NCI-H82 (cell line): ENCODE measurements at regions not wholly inside any gene's neighbourhood (a gene's known extent, or its start where the extent isn't known, plus 50 kb on each side); places are given as distances from the start of the nearest gene placed in this dataset.
A peak's percentile ranks its signal among the peaks of the same experiment; 100 is the strongest.

ENCODE experiments used
- DNase-seq: peaks from one replicate; lab custom pipeline; 2025; lab: John Stamatoyannopoulos, UW

DNA sequence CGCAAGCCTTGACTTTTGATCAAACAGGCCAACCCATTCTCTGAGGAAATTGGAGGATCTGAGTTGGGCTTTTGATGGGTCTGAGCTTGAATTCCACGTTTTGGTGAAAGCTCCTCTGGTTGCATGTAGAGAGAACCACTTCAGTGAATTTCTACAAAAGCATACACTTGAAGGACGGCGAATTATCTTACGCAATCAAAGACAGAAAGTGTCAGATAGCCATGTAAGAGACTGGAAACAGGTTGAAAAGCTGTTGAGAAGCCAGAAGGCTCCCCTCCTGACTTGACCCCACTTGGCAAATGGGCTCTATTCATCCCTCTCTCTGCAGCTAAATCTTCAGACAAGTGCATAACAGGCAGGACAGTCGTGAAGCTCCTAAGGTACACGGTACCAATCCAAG is 809.1 kb downstream of the BCL11B start:
- DNase-seq = no peak

DNA sequence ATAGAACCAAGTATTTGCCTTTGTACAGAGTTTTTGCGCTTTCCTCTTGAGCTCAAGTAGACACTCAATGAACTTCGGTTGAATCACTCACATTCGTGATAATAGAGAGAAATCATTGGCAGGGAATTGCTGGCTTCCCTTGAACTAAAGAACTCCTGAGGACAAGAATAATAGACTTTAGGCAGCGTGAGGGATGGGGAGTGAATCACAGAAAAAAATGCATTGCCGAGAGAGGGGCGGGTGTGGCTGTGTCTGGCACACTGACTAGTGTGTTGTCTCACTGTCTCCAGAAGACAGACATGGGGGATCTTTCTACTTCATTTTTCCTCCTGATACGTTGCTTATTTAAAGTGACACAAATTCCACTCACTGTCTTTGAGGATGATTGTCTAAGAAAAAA is 805.2 kb downstream of the BCL11B start:
- DNase-seq = no peak

DNA sequence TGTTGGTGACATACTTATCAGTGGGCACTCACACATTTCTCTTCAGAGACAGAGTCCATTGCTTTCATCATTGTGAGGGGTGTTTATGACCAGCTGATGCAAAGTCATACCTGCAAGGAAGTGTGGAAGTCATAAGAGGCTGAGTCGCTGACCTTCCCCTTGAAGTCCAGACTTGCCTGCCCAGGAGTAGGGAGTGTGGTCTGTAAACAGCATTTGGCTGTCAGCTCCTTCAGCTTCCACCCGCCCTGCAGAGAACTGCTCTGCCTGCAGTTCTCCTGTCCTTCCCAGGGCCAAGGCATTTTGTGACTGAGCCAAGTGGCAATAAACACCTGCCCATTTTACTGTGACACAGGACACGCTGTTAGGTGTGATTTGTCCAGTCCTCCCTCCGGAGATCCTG is 801.3 kb downstream of the BCL11B start:
- DNase-seq = no peak

DNA sequence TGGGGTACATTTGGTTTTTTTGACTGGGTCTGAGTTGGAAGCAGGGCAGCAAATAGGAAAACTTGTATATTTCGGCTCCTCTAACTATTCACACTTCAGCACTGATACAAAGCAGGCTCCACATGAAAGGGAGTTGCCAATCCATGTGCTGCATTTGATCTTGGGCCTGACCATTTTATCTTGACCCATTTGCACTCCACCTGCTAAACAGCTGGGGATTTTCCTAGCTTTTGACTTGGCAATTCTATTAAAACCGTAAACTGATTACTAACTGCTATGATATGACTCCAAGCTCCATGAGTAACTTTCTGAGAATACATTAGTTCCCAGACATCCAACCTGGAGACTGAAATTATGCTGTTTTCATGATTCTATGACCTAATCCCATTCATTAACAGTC is 797.1 kb downstream of the BCL11B start:
- DNase-seq = peak; percentile 7

DNA sequence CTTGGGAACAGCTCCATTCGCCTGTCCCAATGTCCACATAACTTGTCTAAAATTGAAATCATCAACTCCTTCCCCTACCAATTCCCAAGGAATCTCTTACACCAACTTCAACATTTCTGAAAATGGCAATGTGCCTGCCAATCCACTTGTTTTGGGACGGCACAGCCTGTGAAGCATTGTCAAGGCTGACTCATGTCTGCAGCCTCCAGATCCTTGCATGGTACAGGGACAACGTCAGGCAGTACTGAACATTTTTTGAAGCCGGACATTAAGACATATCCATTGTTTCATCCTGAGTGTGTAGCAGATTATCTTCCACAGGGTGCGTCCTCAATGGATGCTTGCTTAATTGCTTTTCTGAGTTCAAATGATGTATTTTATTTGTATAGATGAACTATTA is 794.1 kb downstream of the BCL11B start:
- no peak for DNase-seq

DNA sequence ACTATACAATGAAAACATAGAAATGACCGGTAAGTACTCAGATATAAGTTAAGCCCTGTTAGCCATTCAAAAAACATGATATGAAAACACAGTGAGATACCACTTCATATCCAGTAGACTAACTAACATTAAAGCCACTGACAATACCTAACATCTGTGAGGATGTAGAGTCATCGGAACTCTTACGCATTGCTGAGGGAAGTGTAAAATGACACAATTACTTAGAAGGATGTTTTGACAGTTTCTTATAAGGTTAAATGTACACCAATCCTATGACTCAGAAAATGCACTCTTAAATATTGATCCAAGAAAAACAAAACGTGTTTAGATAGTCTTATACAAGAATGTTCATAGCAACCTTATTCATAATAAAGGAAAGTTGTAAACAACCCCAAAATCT is 782.9 kb downstream of the BCL11B start:
- DNase-seq = no peak

DNA sequence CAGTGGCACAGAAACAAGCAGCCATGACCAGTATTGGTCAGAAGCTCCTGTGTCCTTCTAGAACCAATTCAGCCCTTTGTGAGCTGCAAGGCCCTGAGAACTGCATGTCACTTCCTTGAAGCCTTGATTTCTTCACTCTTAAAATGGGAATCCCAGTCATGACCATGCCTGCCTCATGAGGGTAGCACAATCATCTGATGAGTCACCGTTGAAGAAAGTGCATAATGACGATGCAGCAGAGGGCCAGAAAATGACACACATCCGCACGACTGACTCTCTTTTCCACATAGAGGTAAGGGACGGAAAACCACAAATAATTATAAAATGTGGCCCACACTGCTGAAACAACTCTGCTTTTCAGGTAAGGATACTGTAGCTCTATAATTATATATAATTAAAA is 777.4 kb downstream of the BCL11B start:
- DNase-seq = no peak

DNA sequence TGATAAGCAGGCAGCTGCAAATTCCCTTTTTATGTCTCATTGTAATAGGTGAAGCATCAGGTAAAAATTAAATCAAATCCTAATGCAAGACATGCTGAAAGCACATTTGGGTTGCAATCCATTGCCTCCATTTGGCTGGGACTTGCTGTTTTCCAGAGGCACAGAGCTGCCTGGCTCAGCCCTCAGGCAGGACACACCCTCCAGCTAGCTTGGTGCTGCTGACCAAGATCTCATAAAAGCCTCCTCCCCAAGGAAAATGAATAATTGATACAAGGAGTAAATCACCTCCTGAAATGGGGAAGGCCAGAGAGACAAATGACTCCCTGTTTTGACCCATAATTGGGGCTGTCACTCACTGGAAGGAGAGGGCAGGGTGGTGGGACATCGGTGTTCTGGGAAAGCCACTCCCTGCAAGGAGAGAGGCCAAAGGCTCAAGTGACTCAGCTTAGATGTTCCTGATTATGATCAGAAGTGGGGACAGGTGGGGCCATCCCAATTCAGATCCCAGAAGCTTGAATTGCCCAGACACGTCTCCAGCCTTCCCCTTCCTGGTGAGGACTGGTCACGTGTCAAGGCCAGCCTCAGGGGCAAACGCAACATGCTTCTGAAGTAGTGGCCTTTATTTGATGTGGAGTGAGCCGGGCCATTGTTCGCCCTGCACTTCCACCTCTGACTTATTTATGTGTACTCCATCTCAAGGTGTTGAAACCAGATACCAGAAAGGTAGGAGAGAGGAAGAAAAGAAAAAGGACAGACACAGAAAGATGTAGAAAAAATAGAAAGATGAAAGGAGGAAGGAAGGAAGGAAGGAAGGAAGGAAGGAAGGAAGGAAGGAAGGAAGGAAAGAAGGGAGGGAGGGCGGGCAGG is 773.7 kb downstream of the BCL11B start:
- DNase-seq = no peak

DNA sequence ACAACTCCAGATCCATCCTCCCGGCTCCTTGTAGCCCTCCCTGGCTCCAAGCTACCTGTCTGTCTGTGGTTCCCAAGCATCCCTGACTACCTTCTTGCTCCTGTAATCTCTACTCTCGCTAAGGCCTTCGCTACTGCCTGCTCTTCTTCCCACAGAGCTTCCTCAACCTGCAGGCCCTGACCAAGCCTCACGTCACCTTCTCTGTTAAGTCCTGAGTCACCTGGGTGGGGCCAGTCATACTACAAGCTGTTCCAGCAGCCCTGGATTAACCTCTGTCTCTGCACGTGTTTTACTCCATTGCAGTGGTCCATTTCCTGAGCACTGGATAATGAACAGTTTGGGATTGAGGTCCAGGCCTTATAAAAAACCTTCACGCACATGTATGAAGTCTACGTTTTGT is 770.7 kb downstream of the BCL11B start:
- DNase-seq = no peak

DNA sequence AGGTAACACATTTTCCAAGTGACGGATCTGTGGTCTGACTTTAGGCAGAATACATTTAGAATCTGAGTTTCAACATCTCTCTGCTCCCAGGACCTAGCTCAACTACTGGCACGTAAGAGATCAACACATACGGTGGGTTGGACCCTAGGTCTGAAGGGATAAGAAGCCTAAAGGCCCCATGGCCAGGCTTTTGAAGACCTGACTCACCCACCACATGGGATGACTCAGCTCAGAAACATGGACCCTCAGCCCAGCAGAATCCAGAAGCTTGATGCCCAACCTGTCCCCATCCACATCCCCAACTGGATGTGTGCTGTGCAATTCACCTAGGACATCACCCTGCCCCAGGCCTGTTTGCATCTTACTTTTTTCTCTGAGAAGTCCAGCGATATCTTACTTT is 770.2 kb downstream of the BCL11B start:
- DNase-seq = no peak

DNA sequence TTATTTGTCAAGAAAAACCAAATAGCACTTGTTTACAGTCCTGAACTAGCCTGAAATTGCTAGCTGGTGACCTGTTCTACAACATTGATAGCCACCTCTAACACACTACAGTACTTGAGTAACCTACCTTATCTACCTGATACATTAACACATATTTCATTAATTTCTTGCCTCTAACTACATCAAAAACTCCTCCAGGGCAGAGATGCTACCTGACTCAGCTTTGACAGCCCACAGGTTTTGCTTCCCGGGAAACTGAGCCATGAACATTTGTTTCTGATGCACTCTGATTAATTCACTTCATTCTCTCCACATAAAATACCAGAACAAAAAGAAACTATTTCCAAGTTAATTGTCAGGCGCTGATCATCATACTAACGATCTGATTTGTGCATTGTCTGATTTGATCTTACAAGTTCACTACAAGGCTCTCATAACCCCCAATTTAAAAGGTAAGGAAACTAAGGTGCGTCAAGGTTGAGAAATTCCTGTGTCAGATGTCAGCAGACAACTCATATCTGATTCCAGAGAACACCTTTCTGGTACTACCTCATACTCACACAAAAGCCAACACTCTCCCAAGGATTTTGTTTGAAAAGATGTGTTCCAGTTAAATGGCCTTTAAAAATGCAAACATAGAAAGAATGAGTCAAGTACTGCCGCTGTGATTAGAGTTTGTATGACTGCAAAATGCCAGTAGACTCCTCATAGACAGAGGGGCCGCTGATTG is 768.7 kb downstream of the BCL11B start:
- DNase-seq = no peak

DNA sequence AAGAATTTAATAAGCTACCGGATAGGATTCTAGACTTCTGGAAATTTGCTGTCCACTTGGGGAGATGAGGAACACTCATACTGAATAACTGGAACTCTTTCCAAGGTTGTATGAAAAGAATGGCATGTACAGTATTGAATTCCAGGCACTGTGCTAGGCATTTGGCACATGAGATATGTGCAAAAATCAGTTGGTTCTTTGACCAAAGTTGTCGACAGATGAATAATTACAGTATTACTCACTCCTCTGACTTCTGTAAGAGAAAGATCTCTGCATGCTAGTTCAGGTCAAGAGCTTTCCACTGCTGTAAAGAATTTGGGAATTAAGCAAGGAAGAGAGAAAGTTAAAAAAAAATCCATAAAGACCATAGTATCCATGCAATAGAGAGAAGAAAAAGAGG is 764.7 kb downstream of the BCL11B start:
- DNase-seq = no peak

DNA sequence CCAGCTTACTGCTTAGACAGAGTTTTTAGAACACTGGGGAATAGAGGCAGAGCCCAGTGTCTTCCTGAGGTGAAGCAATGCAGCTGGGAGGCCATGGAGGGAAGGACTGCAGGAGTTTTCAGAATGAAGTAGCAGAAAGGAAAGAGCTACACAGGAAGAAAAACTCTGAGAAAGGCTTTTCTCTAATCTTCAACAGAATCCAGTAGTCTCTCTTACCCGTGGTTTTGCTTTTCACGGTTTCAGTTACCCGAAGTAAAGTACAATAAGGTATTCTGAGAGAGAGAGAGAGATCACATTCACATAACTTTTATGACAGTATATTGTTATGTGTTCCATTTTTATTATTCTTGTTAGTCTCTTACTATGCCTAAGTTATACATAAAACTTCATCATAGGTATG is 761.6 kb downstream of the BCL11B start:
- no peak for DNase-seq

DNA sequence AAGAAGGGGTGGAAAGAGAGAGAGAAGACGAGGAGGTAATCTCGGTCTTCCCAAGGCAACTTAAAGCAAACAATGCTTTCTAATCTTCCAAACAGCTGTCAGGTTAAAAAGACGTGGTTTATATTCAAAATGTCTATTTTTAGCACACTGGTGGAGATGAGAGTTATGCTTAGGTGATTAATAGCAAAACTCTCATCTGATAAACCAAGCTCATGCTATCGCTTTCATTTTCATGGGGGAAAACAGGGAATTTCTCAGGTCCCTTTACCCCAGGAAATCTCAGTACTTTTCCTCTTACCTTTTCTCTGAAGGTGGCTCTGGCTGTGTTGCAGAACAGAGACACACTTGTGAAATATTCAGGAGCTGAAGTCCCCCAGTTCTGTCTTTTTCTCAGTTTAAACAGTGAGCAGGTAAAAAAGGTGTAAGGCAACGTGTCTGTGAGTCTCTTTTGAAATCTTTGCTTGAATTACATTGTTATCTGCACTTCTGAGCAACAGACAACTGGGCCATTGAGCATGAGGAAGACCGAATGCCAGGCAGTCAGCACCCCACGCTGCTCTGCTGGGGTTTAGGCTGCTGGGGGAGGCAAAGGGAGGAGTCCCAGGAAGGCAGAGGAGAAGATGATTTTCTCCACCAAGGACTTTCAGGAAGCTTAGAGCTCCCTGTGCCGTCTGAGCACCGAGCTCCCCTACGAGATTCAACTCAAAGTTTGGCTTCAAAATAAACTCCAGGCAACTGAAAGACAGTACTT is 759.3 kb downstream of the BCL11B start:
- DNase-seq = peak; percentile 18

DNA sequence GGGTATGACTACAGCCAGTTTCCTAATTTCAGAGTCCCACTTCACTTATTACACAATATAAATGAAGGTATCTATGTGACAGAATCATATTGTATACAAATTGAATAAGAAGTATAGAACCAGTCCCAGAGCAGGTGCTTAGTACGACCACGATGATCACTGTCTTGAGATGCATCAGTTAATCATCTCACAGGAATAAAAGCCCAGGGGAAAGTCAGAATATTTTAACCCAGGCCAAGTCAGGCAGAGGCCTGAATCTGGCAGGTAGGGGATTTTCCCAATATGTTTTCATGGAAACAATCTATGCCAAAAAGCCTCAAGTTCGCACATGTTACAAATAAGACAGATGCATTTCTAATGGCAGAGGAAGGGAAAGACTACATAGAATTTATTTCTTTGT is 758.4 kb downstream of the BCL11B start:
- DNase-seq = no peak

DNA sequence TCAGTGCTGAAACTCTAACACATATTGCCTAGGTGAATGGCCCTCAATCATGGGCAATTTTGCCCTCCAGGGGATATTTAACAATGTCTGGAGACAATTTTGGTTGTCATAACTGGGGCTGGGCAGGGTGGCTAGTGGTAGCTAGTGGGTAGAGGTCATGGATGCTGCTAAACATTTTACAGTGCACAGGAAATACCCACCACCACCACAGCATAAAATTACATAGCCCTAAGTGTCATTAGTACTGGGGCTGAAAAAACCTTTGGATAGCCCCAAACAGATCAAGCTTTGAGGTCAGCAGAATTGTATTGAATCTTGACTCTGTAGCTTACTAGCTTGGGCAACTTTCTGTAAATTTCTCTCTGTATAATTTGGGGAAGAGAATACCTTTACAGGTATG is 758.0 kb downstream of the BCL11B start:
- no peak for DNase-seq

DNA sequence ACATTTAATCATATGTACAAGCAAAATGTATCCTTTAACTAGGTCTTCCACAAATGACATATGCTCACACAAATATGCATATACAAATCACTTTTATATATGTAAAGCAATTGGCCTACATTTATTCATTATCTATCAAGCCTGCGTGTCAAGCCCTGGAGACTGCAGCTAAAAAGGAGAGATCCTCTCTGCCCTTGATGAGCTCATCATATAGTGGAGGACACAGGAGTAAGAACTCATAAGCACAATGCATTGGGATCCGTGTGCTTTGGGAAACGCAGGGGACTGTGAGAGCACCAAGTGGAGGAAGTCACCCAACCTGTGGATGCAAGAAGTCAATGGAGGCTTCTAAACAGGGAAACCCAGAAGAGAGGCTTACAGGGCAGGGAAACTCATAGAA is 735.7 kb downstream of the BCL11B start:
- no peak for DNase-seq

DNA sequence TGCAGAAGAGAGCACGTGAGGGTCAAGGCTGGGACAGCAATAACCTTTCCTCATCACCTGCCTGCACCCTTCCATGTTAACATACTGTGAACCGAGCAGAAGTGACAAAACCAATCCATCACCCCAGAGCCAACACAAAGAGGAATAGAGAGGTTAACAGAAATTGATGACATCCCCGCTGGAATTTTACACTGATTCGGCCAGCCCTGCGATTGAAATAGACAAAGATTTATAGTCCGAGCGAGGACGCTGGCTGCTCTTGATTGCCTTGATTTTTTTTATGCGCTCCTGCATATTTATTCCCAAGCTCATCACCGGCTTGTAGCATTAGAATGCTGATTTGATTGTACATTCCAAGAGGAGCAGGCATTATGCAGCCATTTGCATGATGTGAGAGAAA is 729.7 kb downstream of the BCL11B start:
- DNase-seq = no peak

DNA sequence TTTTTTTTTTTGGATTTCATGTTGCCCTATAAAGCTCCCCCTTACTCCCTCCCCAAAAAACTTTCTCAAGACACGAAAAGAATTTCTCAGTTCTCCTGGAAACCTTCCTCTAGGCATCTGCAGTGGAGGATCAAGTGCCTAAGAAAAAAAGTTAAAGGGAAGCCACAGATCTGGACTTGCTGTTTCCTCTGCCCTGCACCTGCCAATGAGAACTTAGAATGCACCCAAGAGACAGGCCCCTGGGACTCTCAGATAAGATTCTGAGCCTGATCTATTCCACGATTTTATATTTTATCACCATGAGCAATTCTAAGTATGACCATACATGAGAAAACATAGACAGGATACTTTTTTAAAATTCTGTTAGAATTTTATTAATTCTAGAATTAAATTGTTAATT is 728.9 kb downstream of the BCL11B start:
- DNase-seq = no peak

DNA sequence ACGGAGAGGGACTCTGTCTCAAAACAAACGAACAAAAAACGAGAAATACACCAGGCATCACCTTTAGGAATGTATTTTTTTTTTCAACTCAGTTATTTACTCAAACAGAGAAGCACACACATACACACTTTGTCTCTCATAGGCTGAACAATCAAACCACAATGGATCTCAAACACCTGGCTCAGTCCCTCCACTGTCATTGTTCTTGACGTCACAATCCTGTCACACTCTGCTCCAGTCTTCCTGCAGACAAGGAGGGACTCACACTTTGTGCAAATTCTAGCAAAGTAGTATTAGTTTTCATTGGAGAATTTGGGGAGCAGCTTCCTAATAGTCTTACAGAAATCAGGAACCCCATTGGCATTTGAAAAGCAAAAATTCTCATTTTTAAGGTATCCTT is 727.8 kb downstream of the BCL11B start:
- DNase-seq = no peak

DNA sequence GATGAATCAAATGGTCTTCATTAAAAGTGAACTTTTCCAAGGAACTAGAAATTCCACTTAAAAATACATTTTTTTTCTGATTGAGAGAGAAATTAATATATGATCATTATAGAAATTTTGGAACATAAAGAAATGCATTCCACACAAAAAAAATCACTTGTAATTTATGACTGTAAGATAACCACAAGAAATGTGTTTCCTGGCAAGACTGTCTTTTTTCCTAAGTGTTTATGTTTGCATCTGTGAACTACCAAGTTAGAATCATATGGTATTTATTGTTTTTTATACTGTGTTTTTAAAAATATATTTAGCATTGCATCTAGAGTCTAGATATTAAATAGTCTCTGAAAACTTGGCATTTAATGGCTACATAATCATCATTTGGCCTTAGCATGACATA is 726.8 kb downstream of the BCL11B start:
- DNase-seq = no peak

DNA sequence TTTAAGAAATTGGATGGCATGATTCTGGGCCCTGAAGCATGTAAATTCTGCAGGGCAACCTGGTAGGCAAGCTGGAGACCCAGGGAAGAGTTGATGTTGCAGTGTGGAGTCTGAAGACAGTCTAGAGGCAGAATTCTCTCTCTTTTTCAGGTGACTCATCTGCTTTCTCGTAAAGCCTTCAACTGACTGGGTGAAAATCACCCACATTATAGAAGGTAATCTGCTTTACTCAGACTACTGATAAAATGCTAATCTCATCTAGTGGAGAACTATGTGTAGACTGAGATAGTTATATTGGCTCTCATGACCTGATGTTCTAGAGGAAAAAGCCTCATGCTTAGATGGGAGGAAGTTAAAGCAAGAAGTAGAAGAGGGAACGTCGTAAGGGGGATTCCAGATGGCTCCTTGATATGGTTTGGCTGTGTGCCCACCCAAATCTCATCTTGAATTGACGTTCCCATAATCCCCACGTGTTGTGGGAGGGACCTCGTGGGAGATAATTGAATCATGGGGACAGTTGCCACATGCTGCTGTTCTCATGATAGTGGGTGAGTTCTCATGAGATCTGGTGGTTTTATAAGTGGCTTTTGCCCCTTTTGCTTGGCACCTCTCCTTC is 723.8 kb downstream of the BCL11B start:
- peak; percentile 93 for DNase-seq
